ENCODE measurements at regions not wholly inside any gene's neighbourhood (a gene's known extent, or its start where the extent isn't known, plus 50 kb on each side); places are given as distances from the start of the nearest gene placed in this dataset.
"Not testable (repeated sequence)": the region's sequence is repeated elsewhere in the genome, so short reads cannot be mapped to it uniquely, and the experiment has no call there.

DNA sequence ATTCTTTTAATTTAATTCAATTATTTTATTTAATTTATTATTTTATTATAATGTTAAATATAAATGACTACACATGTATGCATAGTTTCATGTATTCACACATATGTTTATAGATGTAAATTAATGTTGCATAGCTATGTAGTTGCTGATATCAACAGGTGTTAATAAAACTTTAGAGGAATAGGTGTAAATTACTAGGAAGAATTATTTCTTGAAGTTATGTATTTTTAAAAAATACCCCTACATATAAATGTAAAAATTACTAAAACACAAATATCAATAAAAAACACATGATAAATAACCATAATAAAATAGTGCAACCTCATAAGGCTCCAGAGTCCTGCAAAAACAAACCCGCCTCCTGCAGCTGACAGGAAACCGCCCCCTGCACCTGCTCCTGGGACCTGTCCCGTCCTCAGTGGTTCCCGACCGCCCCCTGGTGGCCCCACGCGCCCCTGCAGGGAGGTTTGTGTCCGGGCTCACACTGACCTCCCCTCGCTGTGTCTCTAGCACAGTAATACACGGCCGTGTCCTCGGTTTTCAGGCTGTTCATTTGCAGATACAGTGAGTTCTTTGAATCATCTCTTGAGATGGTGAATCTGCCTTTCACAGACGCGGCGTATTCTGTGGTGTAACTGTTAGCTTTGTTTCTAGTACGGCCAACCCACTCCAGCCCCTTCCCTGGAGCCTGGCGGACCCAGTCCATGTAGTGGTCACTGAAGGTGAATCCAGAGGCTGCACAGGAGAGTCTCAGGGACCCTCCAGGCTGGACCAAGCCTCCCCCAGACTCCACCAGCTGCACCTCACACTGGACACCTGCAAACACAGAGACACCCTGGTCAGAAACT lies 1264.0 kb downstream of the TMEM121 start:
- no peak overlapping the region for H3K4me3 ChIP-seq (ENCODE audit: low read depth, low read length)
- TF ChIP-seq, protein P1, sequence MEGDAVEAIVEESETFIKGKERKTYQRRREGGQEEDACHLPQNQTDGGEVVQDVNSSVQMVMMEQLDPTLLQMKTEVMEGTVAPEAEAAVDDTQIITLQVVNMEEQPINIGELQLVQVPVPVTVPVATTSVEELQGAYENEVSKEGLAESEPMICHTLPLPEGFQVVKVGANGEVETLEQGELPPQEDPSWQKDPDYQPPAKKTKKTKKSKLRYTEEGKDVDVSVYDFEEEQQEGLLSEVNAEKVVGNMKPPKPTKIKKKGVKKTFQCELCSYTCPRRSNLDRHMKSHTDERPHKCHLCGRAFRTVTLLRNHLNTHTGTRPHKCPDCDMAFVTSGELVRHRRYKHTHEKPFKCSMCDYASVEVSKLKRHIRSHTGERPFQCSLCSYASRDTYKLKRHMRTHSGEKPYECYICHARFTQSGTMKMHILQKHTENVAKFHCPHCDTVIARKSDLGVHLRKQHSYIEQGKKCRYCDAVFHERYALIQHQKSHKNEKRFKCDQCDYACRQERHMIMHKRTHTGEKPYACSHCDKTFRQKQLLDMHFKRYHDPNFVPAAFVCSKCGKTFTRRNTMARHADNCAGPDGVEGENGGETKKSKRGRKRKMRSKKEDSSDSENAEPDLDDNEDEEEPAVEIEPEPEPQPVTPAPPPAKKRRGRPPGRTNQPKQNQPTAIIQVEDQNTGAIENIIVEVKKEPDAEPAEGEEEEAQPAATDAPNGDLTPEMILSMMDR (IDR thresholded peaks at IDR 0.05; ENCODE audit: low read depth, low read length), result 0 out of 2 replicates have a peak, but pooled peaks have one; percentile 14

DNA sequence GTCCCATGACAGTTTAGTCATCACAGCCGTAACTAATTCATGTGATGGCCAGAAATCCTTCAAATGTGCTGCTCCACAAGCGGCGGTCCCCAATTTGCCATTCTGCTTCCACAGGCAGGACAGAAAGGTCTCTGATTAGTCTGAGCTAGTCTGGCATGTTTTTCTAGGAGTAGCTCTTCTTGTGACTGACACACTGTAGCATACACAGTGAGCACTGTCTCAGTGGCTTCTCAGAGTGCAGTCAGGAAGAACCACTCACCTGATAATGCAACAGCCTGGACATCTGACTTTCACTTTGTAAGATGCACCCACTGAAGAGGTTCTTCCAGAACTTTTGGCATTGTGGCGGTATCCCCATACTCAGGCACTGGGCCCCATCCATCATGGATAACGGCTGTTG lies 1266.2 kb downstream of the TMEM121 start:
- H3K4me3 ChIP-seq (ENCODE audit: low read depth, low read length), result no peak overlapping the region
- TF ChIP-seq, protein P1 (IDR thresholded peaks at IDR 0.05; ENCODE audit: low read depth, low read length), result no peak

DNA sequence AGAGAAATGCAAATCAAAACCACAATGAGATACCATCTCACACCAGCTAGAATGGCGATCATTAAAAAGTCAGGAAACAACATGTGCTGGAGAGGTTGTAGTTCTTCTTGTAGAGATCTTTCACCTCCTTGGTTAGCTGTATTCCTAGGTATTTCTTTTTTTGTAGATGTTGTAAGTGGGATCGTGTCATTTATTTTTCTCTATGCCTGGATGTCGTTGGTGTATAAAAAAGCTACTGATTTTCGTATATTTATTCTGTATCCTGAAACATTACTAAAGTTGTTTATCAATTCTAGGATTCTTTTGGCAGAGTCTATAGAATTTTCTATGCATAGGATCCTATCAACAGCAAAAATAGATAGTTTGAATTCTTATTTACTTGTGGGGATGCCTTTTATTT lies 1271.8 kb downstream of the TMEM121 start:
- not testable (repeated sequence) for H3K4me3 ChIP-seq (ENCODE audit: low read depth, low read length)

DNA sequence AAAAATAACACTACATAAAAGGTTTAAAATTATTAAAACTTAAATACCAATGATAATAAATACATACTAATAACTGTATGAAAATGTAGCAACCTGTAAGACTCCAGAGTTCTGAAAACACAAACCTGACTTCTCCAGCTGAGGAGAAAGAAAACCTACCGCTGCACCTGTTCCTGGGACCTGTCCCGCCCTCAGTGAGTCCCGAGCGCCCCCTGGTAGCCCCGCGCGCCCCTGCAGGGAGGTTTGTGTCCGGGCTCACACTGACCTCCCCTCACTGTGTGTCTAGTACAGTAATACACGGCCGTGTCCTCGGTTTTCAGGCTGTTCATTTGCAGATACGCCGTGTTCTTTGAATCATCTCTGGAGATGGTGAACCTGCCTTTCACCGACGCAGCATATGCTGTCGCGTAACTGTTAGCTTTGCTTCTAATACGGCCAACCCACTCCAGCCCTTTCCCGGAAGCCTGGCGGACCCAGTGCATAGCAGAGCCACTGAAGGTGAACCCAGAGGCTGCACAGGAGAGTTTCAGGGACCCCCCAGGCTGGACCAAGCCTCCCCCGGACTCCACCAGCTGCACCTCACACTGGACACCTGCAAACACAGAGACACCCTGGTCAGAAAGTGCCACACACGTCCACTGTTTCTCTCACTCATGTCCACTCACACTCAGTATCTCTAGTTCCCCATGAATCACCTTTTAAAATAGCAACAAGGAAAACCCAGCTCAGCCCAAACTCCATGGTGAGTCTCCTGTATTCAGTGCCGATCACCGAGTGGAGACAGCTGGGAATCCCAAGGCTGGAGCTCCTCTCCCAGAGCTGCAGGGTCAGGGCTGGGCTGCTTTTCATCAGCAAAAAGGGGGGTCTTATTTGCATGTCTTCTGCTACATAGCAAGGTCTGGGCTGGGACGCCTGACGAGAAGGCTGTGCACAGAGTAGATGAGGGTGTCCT lies 1276.3 kb downstream of the TMEM121 start:
- TF ChIP-seq, protein P1 (IDR thresholded peaks at IDR 0.05; ENCODE audit: low read depth, low read length), result no peak
- no peak overlapping the region for H3K4me3 ChIP-seq (ENCODE audit: low read depth, low read length)

DNA sequence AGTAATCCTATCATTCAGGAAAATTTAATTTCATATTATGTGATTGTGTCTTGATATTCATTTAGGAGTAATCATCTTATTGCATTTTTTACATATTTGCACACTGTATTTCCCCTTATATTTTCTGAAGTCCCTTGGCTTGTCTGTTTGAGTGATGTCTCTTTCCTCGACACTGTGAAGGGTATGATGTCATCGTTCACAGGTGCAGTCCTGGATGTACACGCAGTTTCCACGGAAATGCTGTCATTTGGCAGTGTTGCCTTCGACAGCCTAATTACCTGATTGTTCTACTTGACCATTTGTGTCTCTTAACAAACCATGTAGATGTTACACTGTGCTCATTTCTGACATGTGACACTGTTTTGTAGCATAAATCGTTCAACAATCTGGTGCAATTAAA lies 1277.0 kb downstream of the TMEM121 start:
- H3K4me3 ChIP-seq (ENCODE audit: low read depth, low read length), result no peak overlapping the region
- TF ChIP-seq, protein P1 (IDR thresholded peaks at IDR 0.05; ENCODE audit: low read depth, low read length), result no peak

DNA sequence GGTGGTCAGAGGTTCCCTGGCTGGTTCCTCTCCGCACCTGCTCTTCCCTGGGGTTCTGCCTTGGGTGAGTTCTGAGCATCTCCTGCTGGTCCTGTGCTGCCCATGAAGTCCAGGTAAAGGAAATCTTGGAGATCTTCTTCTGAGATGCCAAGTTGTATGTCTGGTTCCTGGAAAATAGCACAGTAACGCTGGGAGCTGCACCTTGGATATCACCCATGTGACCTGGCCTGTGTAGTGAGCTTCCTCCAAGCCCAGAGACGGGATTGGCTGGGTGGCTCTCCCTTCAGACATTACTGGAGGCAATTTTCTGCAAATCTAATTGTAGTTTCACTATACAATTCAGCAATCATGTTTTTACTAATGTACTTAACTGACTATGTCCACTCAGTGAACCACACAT lies 1281.1 kb downstream of the TMEM121 start:
- TF ChIP-seq, protein P1 (IDR thresholded peaks at IDR 0.05; ENCODE audit: low read depth, low read length), result no peak
- no peak overlapping the region for H3K4me3 ChIP-seq (ENCODE audit: low read depth, low read length)

DNA sequence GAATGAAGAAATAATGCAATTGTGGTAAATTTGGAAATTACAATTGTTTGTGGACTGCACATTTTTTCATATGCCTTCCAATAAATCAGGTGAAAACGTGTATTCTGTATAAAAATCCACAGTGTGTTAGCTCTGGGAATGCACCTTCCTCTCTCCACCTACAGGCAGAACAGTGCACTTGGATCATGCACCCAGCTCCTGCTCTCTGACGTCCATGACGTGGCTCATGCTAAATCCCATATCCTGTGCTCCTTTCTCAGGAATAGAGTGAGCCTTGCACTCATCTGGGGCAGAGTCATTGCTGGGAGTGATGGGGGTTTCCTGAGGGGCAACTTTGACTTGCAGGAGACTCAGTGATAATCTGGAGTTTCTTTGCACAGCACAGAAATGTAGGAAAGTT lies 1282.1 kb downstream of the TMEM121 start:
- H3K4me3 ChIP-seq (ENCODE audit: low read depth, low read length), result no peak overlapping the region
- TF ChIP-seq, protein P1 (IDR thresholded peaks at IDR 0.05; ENCODE audit: low read depth, low read length), result no peak
